ENCODE measurements at regions not wholly inside any gene's neighbourhood (a gene's known extent, or its start where the extent isn't known, plus 50 kb on each side); places are given as distances from the start of the nearest gene placed in this dataset.

- no peak overlapping the region for H3K27ac ChIP-seq
- ATAC-seq, result no peak
- no peaks in the 10 kb centered on the region for H3K4me1 ChIP-seq
- peaks cover 0 to 17% (median 0%) of the 10 kb centered on the region in 3 donors for H3K9me3 ChIP-seq
- 79 to 98% methylated on average over 6 of the region's 6 CpGs for WGBS, 2 donors (ENCODE audit: low coverage in 1 of 2)
- peaks cover 12% of the 10 kb centered on the region for H3K27me3 ChIP-seq
- H3K4me3 ChIP-seq, result no peak overlapping the region
- no peak for TF ChIP-seq POLR2AphosphoS5 (IDR thresholded peaks at IDR 0.05)
- H3K36me3 ChIP-seq, result no peaks in the 10 kb centered on the region
These were observed 339.7 kb upstream of the B3GAT1 start for GRCh38 chr11:134751766-134752165.

- Histone ChIP-seq H3K36me3 (no peaks in the 10 kb centered on the region), H3K9me3 (peaks cover 0 to 24% (median 0%) of the 10 kb centered on the region in 3 donors), H3K4me3 (no peak overlapping the region), H3K4me1 (no peaks in the 10 kb centered on the region), H3K27me3 (peaks cover 12% of the 10 kb centered on the region), H3K27ac (no peak overlapping the region)
- WGBS, 2 donors (ENCODE audit: low coverage in 1 of 2), result 73 to 79% methylated on average over 4 of the region's 8 CpGs
- ATAC-seq, result no peak
- TF ChIP-seq POLR2AphosphoS5 (IDR thresholded peaks at IDR 0.05) (no peak), POLR2A (IDR thresholded peaks at IDR 0.05) (no peak), EP300 (IDR thresholded peaks at IDR 0.05) (no peak), CTCF (IDR thresholded peaks at IDR 0.05) (no peak)
These were observed 339.1 kb upstream of the B3GAT1 start for GRCh38 chr11:134751031-134751585.

DNA sequence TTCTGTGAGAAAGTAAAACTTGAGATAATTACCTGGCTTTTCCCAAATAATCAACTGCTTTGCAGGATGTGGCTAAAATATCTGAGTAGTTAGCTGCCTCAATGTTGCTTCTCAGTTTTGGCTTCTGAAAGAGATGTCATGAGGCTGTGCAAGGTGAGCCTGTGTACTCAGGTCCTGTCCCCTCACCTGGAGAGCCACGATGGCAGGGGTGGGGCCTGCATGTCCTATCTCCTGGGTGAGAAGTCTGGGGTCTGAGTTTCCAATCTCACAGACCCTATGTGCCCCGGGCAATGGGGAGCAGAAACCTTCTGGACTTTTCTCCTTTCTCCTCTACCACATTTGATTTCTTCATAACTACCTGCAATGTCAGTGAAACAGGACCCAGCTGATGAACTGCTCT is 338.6 kb upstream of the B3GAT1 start:
- no peaks in the 10 kb centered on the region for H3K36me3 ChIP-seq
- H3K27me3 ChIP-seq, result peaks cover 12% of the 10 kb centered on the region
- H3K9me3 ChIP-seq, result peaks cover 0 to 27% (median 0%) of the 10 kb centered on the region in 3 donors
- WGBS, 2 donors (ENCODE audit: low coverage in 1 of 2), result 87 to 100% methylated on average over 1 to 2 of the region's 2 CpGs
- no peak for ATAC-seq
- H3K4me1 ChIP-seq, result no peaks in the 10 kb centered on the region
- TF ChIP-seq POLR2AphosphoS5 (IDR thresholded peaks at IDR 0.05) (no peak), POLR2A (IDR thresholded peaks at IDR 0.05) (no peak), CTCF (IDR thresholded peaks at IDR 0.05) (no peak), EP300 (IDR thresholded peaks at IDR 0.05) (no peak)
- H3K27ac ChIP-seq, result no peak overlapping the region
- H3K4me3 ChIP-seq, result no peak overlapping the region

DNA sequence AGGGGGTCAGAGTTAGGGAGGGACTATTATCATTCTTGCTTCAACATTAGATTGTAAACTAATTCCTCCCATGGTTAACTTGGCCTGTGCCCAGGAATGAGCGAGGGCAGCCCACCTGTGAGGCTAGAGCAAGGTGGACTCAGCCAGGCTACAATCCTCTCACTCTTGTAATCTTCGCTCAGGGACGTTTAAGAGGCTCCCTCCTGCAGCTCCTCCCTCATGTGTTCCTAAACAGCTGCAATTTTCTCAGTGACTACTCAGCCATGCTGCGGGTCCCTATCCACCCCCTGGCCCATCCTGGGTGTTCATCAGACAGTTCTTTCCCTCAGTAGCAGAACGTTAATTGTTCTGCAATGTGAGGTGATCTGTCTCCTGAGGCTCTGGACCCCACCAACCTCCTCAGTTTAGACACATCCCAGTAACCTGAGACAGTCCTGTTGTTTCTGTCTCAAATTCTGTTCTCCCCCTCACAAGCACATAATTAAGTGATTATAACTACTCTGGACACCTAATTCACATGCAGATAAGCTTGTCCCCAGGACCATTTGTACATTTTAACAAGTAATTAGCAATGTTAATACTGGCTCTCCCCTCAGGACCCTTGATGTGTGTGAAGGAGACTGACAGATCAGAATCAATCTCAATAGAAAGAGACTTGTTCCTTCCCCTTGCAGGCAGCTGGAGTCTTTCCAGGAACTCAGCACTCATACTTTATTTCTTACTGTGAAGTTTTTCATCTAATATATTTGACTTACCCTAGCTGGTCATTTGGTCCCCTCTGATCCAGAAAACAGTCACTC is 337.2 kb upstream of the B3GAT1 start:
- WGBS, 2 donors (ENCODE audit: low coverage in 1 of 2), result 37 to 42% methylated on average over 4 to 5 of the region's 5 CpGs
- TF ChIP-seq EP300 (IDR thresholded peaks at IDR 0.05) (no peak), CTCF (IDR thresholded peaks at IDR 0.05) (no peak), POLR2AphosphoS5 (IDR thresholded peaks at IDR 0.05) (no peak), POLR2A (IDR thresholded peaks at IDR 0.05) (no peak)

GRCh38 chr11:134746609-134747008 is 334.6 kb upstream of the B3GAT1 start:
- Histone ChIP-seq H3K4me3 (no peak overlapping the region), H3K27ac (no peak overlapping the region), H3K9me3 (peaks cover 0 to 27% (median 0%) of the 10 kb centered on the region in 3 donors), H3K4me1 (no peaks in the 10 kb centered on the region), H3K36me3 (no peaks in the 10 kb centered on the region), H3K27me3 (no peaks in the 10 kb centered on the region)
- ATAC-seq, result no peak
- TF ChIP-seq POLR2AphosphoS5 (IDR thresholded peaks at IDR 0.05), result no peak
- TF ChIP-seq EP300 (IDR thresholded peaks at IDR 0.05), result no peak
- no peak for TF ChIP-seq CTCF (IDR thresholded peaks at IDR 0.05)
- TF ChIP-seq POLR2A (IDR thresholded peaks at IDR 0.05), result no peak
- WGBS, 2 donors (ENCODE audit: low coverage in 1 of 2), result 75 to 78% methylated on average over 2 of the region's 2 CpGs

More for the DNA sequence above, 337.2 kb upstream of the B3GAT1 start:
- no peak for ATAC-seq
- Histone ChIP-seq H3K36me3 (no peaks in the 10 kb centered on the region), H3K27ac (no peak overlapping the region), H3K4me1 (no peaks in the 10 kb centered on the region), H3K27me3 (peaks cover 6% of the 10 kb centered on the region), H3K4me3 (no peak overlapping the region), H3K9me3 (peaks cover 0 to 27% (median 0%) of the 10 kb centered on the region in 3 donors)
